NB4 (cell line): ENCODE measurements at regions not wholly inside any gene's neighbourhood (a gene's known extent, or its start where the extent isn't known, plus 50 kb on each side); places are given as distances from the start of the nearest gene placed in this dataset.

Experiments used
- CTCF ChIP-seq: IDR thresholded peaks from one replicate; pipeline ENCODE4 v1.5.1; 2012; ENCODE audit warnings: low read depth, low read length
- MYC ChIP-seq: IDR thresholded peaks from 2 replicates; pipeline ENCODE4 v1.6.1; 2011; ENCODE audit warnings: low read depth, low read length
- POLR2A ChIP-seq: IDR thresholded peaks from 2 replicates; pipeline ENCODE4 v1.6.1; 2011; ENCODE audit warnings: mild to moderate bottlenecking; ENCODE audit not compliant: insufficient read length; ENCODE audit errors: extremely low read depth

- TF ChIP-seq CTCF (no peak), POLR2A (no peak), MYC (no peak)
Observed at GRCh38 chr5:154118385-154118784, 72.1 kb upstream of the GALNT10 start.
